Small intestine (tissue), 7 donors: ENCODE measurements at regions not wholly inside any gene's neighbourhood (a gene's known extent, or its start where the extent isn't known, plus 50 kb on each side); places are given as distances from the start of the nearest gene placed in this dataset.

Experiments used
- DNase-seq, 2 donors: peaks; one replicate each; pipeline versions ENCODE4 v3.0.0 to v3.0.0-alpha.2; 2013
- FAIRE-seq: peaks from 2 replicates; lab custom pipeline; 2012; peaks lifted over from hg19 to GRCh38; lab: Jason Lieb, UNC
- H3K27ac ChIP-seq, 3 donors: one replicate each; pipeline ENCODE4 v1.5.1; 2013; ENCODE audit warnings: low read length in 2 of 3, mild to moderate bottlenecking in 2 of 3, control low read depth in 1 of 3, inconsistent platforms in 1 of 3, low read depth in 1 of 3, moderate library complexity in 1 of 3
- H3K27me3 ChIP-seq, 3 donors: one replicate each; pipeline ENCODE4 v1.6.1; 2013; ENCODE audit warnings: low read length in 3 of 3, inconsistent platforms in 1 of 3; ENCODE audit not compliant: control insufficient read depth in 3 of 3, insufficient read depth in 3 of 3
- H3K36me3 ChIP-seq, 3 donors: one replicate each; pipeline ENCODE4 v1.6.1; 2013; ENCODE audit warnings: low read length in 3 of 3, inconsistent platforms in 1 of 3, low read depth in 1 of 3, mild to moderate bottlenecking in 1 of 3, moderate library complexity in 1 of 3; ENCODE audit not compliant: control insufficient read depth in 3 of 3, insufficient read depth in 2 of 3
- H3K4me1 ChIP-seq, 3 donors: one replicate each; pipeline ENCODE4 v1.6.1; 2013; ENCODE audit warnings: low read length in 2 of 3, inconsistent platforms in 1 of 3, low read depth in 1 of 3, mild to moderate bottlenecking in 1 of 3, moderate library complexity in 1 of 3; ENCODE audit not compliant: control insufficient read depth in 3 of 3, insufficient read depth in 2 of 3
- H3K4me3 ChIP-seq, 3 donors: one replicate each; pipeline ENCODE4 v1.5.1; 2013; ENCODE audit warnings: low read length in 3 of 3, control low read depth in 1 of 3, inconsistent platforms in 1 of 3, low read depth in 1 of 3, mild to moderate bottlenecking in 1 of 3, moderate library complexity in 1 of 3
- H3K9me3 ChIP-seq, 2 donors: one replicate each; pipeline ENCODE4 v1.6.1; 2013; ENCODE audit warnings: low read depth in 1 of 2, low read length in 1 of 2; ENCODE audit not compliant: control insufficient read depth in 2 of 2, insufficient read depth in 1 of 2
- WGBS, 3 donors: extraction: QIAGEN DNeasy Blood & Tissue Kit; methylation state at CpG; one replicate each; pipeline ENCODE4 v1.1.7; 2013; 5-methylcytosine and 5-hydroxymethylcytosine counted together
- donor health status: healthy with polysubstance abuse.
- donor health status: control.
- donor health status: control.
- donor health status: Bipolar disorder and iron deficiency.
- donor health status: healthy.

- Histone ChIP-seq H3K36me3 (no peaks in the 10 kb centered on the region), H3K27me3 (no peaks in the 10 kb centered on the region), H3K4me1 (no peaks in the 10 kb centered on the region), H3K4me3 (no peak overlapping the region), H3K9me3 (no peaks in the 10 kb centered on the region), H3K27ac (no peak overlapping the region)
- FAIRE-seq: no peak
- 45 to 65% (median 52%) methylated on average over 2 of the region's 2 CpGs for WGBS, 3 donors
- no peak for DNase-seq
Measured at GRCh38 chr3:95036526-95037021, 973.7 kb downstream of the NSUN3 start.

GRCh38 chr3:95037097-95037496, 974.2 kb downstream of the NSUN3 start:
- no peak overlapping the region for H3K27ac ChIP-seq
- H3K9me3 ChIP-seq: no peaks in the 10 kb centered on the region
- WGBS, 3 donors: 74 to 82% (median 75%) methylated on average over 5 of the region's 5 CpGs
- no peaks in the 10 kb centered on the region for H3K4me1 ChIP-seq
- no peaks in the 10 kb centered on the region for H3K27me3 ChIP-seq
- no peak for DNase-seq
- H3K4me3 ChIP-seq: no peak overlapping the region
- no peaks in the 10 kb centered on the region for H3K36me3 ChIP-seq
- FAIRE-seq: no peak

DNA sequence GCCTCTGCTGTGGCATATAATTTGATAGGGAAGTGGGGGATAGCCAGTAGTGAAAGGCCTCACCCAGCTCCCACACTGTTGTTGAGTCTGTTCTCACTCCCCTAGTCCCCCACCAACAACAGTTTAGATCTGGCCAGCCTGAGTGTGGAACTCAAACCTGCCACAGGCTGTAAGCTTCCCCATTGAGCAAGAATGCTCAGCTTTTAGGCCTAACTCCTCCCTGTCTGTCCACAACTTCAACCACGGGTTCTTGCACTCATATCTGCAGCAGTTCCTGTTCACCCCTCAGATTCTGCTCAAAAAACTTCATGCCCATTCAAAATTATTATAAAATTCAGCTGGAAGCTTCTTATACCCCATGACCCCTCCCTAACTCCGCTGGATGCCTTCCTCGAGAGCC, 975.1 kb downstream of the NSUN3 start:
- no peak overlapping the region for H3K4me3 ChIP-seq
- no peak for FAIRE-seq
- 68 to 79% (median 78%) methylated on average over 3 of the region's 3 CpGs for WGBS, 3 donors

DNA sequence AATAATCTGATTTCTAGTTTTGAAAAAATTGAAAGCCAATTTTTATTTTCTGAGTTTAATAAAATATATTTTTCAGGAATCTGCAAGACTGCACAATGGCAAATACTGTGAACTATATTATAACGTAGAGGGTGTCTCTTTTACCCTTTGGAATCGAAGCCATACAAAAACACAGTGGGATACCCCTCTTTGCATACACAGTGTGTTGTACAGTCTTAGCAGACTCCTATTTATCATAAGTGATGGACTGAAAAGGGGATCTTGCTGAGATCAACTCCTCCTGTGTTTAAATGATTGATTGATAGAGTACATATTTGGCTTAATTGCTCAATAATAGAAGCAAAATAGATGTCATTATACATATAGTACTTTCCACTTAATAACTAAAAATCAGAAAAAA, 981.2 kb downstream of the NSUN3 start:
- H3K27ac ChIP-seq: no peak overlapping the region
- no peaks in the 10 kb centered on the region for H3K4me1 ChIP-seq
- H3K4me3 ChIP-seq: no peak overlapping the region
- 72 to 84% (median 80%) methylated on average over 2 of the region's 2 CpGs for WGBS, 3 donors
- H3K27me3 ChIP-seq: no peaks in the 10 kb centered on the region
- DNase-seq (no peak), FAIRE-seq (no peak)
- no peaks in the 10 kb centered on the region for H3K36me3 ChIP-seq
- H3K9me3 ChIP-seq: no peaks in the 10 kb centered on the region

More for the DNA sequence above, 975.1 kb downstream of the NSUN3 start:
- Histone ChIP-seq H3K27me3 (no peaks in the 10 kb centered on the region), H3K27ac (no peak overlapping the region), H3K36me3 (no peaks in the 10 kb centered on the region), H3K4me1 (no peaks in the 10 kb centered on the region), H3K9me3 (no peaks in the 10 kb centered on the region)
- no peak for DNase-seq

GRCh38 chr3:95048564-95048963, 985.7 kb downstream of the NSUN3 start:
- Histone ChIP-seq H3K4me1 (no peaks in the 10 kb centered on the region), H3K9me3 (no peaks in the 10 kb centered on the region), H3K4me3 (no peak overlapping the region), H3K36me3 (no peaks in the 10 kb centered on the region), H3K27me3 (no peaks in the 10 kb centered on the region), H3K27ac (no peak overlapping the region)
- FAIRE-seq: no peak
- DNase-seq: no peak

GRCh38 chr3:95049841-95050240, 987.0 kb downstream of the NSUN3 start:
- Histone ChIP-seq H3K27ac (no peak overlapping the region), H3K36me3 (no peaks in the 10 kb centered on the region), H3K4me1 (no peaks in the 10 kb centered on the region), H3K9me3 (no peaks in the 10 kb centered on the region), H3K27me3 (no peaks in the 10 kb centered on the region), H3K4me3 (no peak overlapping the region)
- DNase-seq (no peak), FAIRE-seq (no peak)
- WGBS, 3 donors: 62 to 75% (median 71%) methylated on average over 1 of the region's 1 CpG

- DNase-seq (no peak), FAIRE-seq (no peak)
- no peak overlapping the region for H3K4me3 ChIP-seq
- H3K4me1 ChIP-seq: no peaks in the 10 kb centered on the region
- no peak overlapping the region for H3K27ac ChIP-seq
- H3K9me3 ChIP-seq: no peaks in the 10 kb centered on the region
- 87 to 97% (median 92%) methylated on average over 2 of the region's 2 CpGs for WGBS, 3 donors
- no peaks in the 10 kb centered on the region for H3K36me3 ChIP-seq
- H3K27me3 ChIP-seq: no peaks in the 10 kb centered on the region
Measured at GRCh38 chr3:95055288-95055687, 992.4 kb downstream of the NSUN3 start.

DNA sequence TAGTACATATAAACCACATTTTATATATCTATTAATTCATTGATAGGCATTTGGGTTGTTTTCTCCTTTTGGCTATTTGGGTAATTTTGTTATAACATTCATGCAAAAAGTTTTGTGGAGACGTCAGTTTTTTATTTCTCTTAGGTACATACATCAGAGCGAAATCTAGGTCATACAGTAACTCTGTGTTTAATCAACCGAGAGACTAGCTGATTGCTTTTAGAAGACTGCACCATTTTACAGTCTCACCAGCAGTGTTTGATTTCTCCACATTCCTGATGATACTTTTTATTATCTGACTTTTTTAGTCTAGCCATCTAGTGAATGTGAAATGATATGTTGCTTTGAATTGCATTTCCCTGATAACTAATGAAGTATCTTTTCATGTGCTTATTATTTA, 1019.3 kb downstream of the NSUN3 start:
- H3K27me3 ChIP-seq: no peaks in the 10 kb centered on the region
- 82 to 89% (median 82%) methylated on average over 3 of the region's 3 CpGs for WGBS, 3 donors
- H3K4me3 ChIP-seq: no peak overlapping the region
- H3K36me3 ChIP-seq: no peaks in the 10 kb centered on the region
- no peak overlapping the region for H3K27ac ChIP-seq
- H3K9me3 ChIP-seq: no peaks in the 10 kb centered on the region
- no peak for DNase-seq
- H3K4me1 ChIP-seq: no peaks in the 10 kb centered on the region
- no peak for FAIRE-seq

- Histone ChIP-seq H3K4me1 (no peaks in the 10 kb centered on the region), H3K4me3 (no peak overlapping the region), H3K9me3 (no peaks in the 10 kb centered on the region), H3K27ac (no peak overlapping the region), H3K27me3 (no peaks in the 10 kb centered on the region), H3K36me3 (no peaks in the 10 kb centered on the region)
- no peak for FAIRE-seq
- DNase-seq: no peak
Measured at GRCh38 chr3:95084738-95085137, 1021.9 kb downstream of the NSUN3 start.
